OCI-LY3 (cell line): ENCODE measurements at regions not wholly inside any gene's neighbourhood (a gene's known extent, or its start where the extent isn't known, plus 50 kb on each side); places are given as distances from the start of the nearest gene placed in this dataset.

Experiments
- CTCF ChIP-seq: fragments of 200-600, 300-600 bp; sonication (generic); IDR thresholded peaks from 2 replicates; pipeline ENCODE4 v1.5.1; 2014; ENCODE audit warnings: antibody characterized with exemption, low read length, low read depth
- EZH2phosphoT487 ChIP-seq: fragments of 200-600 bp; shearing (Covaris generic); IDR thresholded peaks from 2 replicates; pipeline ENCODE4 v1.6.1; 2018; ENCODE audit warnings: antibody characterized with exemption, mixed run types, low read depth

GRCh38 chr22:48483764-48484528 is 1343.7 kb downstream of the BRD1 start:
- TF ChIP-seq CTCF (no peak), EZH2phosphoT487 (no peak)
